SK-N-SH treated with all-trans-retinoic acid at 6 μM for 48 hours (cell line): ENCODE measurements at regions not wholly inside any gene's neighbourhood (a gene's known extent, or its start where the extent isn't known, plus 50 kb on each side); places are given as distances from the start of the nearest gene placed in this dataset.

Experiments used
- CSDC2 ChIP-seq: fragments of 250-450 bp; sonication (Bioruptor Pico); IDR thresholded peaks from 2 replicates; pipeline ENCODE4 v1.5.0; 2020; ENCODE audit warnings: mild to moderate bottlenecking, moderate library complexity
- CSRNP3 ChIP-seq: fragments of 250-450 bp; sonication (Bioruptor Pico); IDR thresholded peaks from 2 replicates; pipeline ENCODE4 v1.5.1; 2021; ENCODE audit warnings: mild to moderate bottlenecking, moderate library complexity
- TOX ChIP-seq: fragments of 250-450 bp; sonication (Bioruptor Pico); IDR thresholded peaks from 2 replicates; pipeline ENCODE4 v1.8.0; 2021; ENCODE audit warnings: mild to moderate bottlenecking, moderate library complexity, borderline replicate concordance

GRCh38 chr13:77815330-77815729 lies 103.3 kb downstream of the EDNRB start (continued):
- TF ChIP-seq CSRNP3 (CRISPR knock-in tag) (no peak), CSDC2 (CRISPR knock-in tag) (no peak), TOX (CRISPR knock-in tag) (no peak)
